GM12872 (cell line): ENCODE measurements at regions not wholly inside any gene's neighbourhood (a gene's known extent, or its start where the extent isn't known, plus 50 kb on each side); places are given as distances from the start of the nearest gene placed in this dataset.

Experiments used
- CTCF ChIP-seq: IDR thresholded peaks from 3 replicates; pipeline ENCODE4 v1.5.1; 2011; ENCODE audit warnings: low read depth, mild to moderate bottlenecking, low read length, moderate library complexity; ENCODE audit not compliant: insufficient read depth

DNA sequence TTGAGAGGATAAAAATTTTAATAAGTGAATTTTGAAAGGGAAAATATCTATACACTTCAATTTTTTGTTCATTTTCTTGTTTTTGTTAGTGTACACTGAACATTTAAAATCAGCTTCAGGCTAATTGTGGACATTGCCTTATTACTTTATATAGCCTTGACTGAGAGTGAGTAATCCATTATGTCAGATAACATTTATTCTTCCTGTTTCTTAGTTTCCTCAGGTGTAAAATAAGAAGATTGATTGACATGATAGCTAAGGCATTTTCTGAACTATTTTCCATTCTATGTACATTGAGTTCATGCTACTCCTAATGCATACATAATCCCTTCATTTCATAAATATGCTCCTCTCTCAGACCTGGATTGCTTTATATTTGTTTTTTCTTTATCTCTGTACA, 607.3 kb upstream of the AADAT start:
- TF ChIP-seq CTCF = no peak

GRCh38 chr4:170691168-170691567, 601.4 kb upstream of the AADAT start:
- TF ChIP-seq CTCF = no peak

DNA sequence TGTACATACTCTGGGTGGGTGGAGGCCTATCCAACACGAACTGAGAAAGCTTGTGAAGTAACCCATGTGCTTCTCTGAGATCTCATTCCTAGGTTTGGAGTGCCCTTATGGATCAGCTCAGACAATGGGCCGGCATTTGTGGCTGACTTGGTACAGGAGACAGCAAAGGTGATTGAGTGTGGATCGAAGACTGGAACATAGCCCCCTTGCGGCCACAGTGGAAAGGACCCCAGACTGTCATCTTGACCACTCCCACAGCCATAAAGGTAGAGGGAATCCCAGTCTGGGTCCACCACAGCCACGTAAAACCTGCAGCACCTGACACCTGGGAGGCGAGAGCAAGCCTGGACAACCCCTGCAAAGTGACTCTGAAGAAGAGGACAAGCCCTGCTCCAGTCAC, 598.0 kb upstream of the AADAT start:
- TF ChIP-seq CTCF = no peak

DNA sequence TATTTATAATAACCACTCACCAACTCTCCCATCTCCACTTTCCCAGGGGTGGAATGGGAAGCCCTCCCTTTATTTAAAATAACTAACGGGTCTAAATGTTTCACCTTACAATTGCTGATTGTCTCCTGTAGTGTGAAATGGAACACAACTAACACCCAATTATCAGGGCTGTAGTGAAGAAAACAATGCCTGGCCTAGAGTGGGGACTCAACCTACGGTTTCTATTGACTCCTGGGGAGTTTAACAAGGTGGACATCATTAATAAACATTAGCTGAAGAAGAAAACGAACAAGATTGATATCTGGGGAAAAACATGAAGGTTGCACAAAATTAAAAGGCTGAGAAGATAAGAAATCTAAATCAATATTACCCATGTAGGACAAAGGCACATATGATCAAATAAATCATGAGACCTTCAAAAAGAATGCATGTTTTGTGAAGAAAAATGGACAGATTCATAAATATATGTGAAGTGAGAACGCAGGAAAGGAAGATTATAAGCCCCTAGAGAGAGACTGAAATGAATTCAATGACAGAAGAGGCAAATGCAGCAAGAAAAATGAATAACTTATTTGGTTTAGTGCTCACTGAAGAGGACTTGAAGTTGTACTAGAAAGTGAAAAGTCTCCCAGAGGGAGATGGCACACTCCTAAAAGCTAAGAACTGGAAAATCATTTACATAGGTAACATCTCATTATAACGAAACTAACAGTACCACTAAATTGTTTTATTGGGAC, 593.0 kb upstream of the AADAT start:
- no peak for TF ChIP-seq CTCF

DNA sequence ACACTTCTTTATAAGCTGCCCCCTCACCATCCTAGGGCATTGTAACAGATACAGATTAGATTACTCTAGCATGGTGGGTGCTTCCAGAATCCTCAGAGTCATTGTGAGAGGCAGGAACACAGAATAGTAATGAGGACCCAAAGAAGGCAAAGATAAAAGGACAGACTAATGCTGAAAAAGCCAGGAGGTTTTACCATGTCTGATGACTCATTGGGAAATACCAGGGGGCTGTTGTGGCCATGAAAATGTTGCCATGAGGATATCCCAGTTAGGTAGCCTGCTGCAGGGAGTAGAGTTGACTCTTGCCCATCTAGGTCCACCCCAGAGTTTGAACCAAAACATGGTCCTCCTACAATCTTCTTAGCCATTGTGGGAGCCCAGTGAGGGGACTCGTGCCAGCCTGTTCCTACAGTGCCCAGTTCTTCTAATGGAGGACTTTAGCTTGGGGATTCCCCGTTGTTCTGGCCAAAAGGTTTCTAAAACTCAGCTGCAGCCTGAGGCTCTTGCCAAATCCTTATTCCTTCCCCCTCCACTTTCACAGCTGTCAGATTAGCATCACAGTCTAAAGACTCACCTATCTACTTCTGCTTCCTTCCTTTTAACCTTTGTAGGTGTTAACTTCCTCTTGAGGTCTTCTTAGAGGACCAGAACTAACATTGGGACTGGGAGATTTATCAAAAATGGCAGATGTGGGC, 586.0 kb upstream of the AADAT start:
- no peak for TF ChIP-seq CTCF

DNA sequence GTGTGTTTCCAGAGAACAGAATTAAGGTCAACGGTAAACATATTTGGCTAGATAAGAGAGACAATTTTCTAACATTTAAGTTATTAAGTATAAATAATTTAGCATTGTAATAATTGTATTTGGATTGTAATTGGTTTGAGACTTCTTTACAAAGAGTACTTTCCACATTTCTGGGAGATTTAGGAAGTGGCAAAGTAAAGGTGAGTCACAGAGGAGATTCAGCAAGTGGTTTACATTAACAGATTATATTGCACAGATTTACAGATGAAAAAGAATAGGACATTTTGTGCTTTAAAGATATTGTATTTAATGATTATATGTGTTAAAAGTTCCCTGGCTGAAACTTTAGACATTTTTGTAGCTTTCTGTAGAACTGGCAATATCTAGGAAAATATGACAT, 584.4 kb upstream of the AADAT start:
- TF ChIP-seq CTCF = no peak

GRCh38 chr4:170672381-170672965, 582.7 kb upstream of the AADAT start:
- no peak for TF ChIP-seq CTCF
